ENCODE measurements at regions not wholly inside any gene's neighbourhood (a gene's known extent, or its start where the extent isn't known, plus 50 kb on each side); places are given as distances from the start of the nearest gene placed in this dataset.

GRCh38 chr12:30839643-30840220 is 85.0 kb upstream of the CAPRIN2 start:
- no peak for ATAC-seq
- Mint-ChIP-seq H3K4me1 (no peaks in the 10 kb centered on the region), H3K4me3 (no peak overlapping the region), H3K27ac (no peak overlapping the region), H3K9me3 (no peaks in the 10 kb centered on the region), H3K36me3 (no peaks in the 10 kb centered on the region), H3K27me3 (ENCODE audit: low read depth in 2 of 2) (peaks cover 19 to 20% of the 10 kb centered on the region in 2 donors)
- no peaks in the 10 kb centered on the region for H3K27me3 ChIP-seq (ENCODE audit: control insufficient read depth, insufficient read depth, low read length)
- DNase-seq: no peak
- intact Hi-C loops (cut with micrococcal nuclease): loop anchor here (10.0 kb wide), 1 partner anchor 395 kb away; no protein-coding TSS in a partner anchor
- TF ChIP-seq CTCF (IDR thresholded peaks at IDR 0.05): no peak
- 84% methylated on average over 6 of the region's 7 CpGs for WGBS (ENCODE audit: insufficient coverage)
- no peaks in the 10 kb centered on the region for H3K36me3 ChIP-seq (ENCODE audit: control insufficient read depth, insufficient read depth, low read length)
- H3K27ac ChIP-seq (ENCODE audit: low read length): no peak overlapping the region
- no peak overlapping the region for H3K4me3 ChIP-seq (ENCODE audit: low read length)
- no peaks in the 10 kb centered on the region for H3K9me3 ChIP-seq (ENCODE audit: control insufficient read depth, insufficient read depth, low read length)
- H3K4me1 ChIP-seq (ENCODE audit: control insufficient read depth, insufficient read depth, low read length): no peaks in the 10 kb centered on the region

- TF ChIP-seq CTCF (IDR thresholded peaks at IDR 0.05): no peak
- WGBS (ENCODE audit: insufficient coverage): 70% methylated on average over 5 of the region's 7 CpGs
- Mint-ChIP-seq H3K36me3 (no peaks in the 10 kb centered on the region), H3K9me3 (no peaks in the 10 kb centered on the region), H3K4me3 (no peak overlapping the region), H3K27me3 (ENCODE audit: low read depth in 2 of 2) (peaks cover 12 to 20% of the 10 kb centered on the region in 2 donors), H3K27ac (no peak overlapping the region), H3K4me1 (no peaks in the 10 kb centered on the region)
- intact Hi-C loops (cut with micrococcal nuclease): no loop called here
- no peaks in the 10 kb centered on the region for H3K36me3 ChIP-seq (ENCODE audit: control insufficient read depth, insufficient read depth, low read length)
- no peaks in the 10 kb centered on the region for H3K4me1 ChIP-seq (ENCODE audit: control insufficient read depth, insufficient read depth, low read length)
- H3K27me3 ChIP-seq (ENCODE audit: control insufficient read depth, insufficient read depth, low read length): no peaks in the 10 kb centered on the region
- H3K27ac ChIP-seq (ENCODE audit: low read length): no peak overlapping the region
- no peak for ATAC-seq
- no peak overlapping the region for H3K4me3 ChIP-seq (ENCODE audit: low read length)
- DNase-seq: no peak
- no peaks in the 10 kb centered on the region for H3K9me3 ChIP-seq (ENCODE audit: control insufficient read depth, insufficient read depth, low read length)
Observed at GRCh38 chr12:30837595-30837994, 82.8 kb upstream of the CAPRIN2 start.

- H3K36me3 ChIP-seq (ENCODE audit: control insufficient read depth, insufficient read depth, low read length): no peaks in the 10 kb centered on the region
- peaks cover 17 to 20% of the 10 kb centered on the region in 2 donors for H3K27me3 Mint-ChIP-seq (ENCODE audit: low read depth in 2 of 2)
- H3K4me3 Mint-ChIP-seq: no peak overlapping the region
- H3K36me3 Mint-ChIP-seq: no peaks in the 10 kb centered on the region
- intact Hi-C loops (cut with micrococcal nuclease): no loop called here
- ATAC-seq (no peak), DNase-seq (no peak)
- H3K4me3 ChIP-seq (ENCODE audit: low read length): no peak overlapping the region
- no peaks in the 10 kb centered on the region for H3K27me3 ChIP-seq (ENCODE audit: control insufficient read depth, insufficient read depth, low read length)
- H3K27ac Mint-ChIP-seq: no peak overlapping the region
- 75% methylated on average over 11 of the region's 12 CpGs for WGBS (ENCODE audit: insufficient coverage)
- no peak for TF ChIP-seq CTCF (IDR thresholded peaks at IDR 0.05)
- no peaks in the 10 kb centered on the region for H3K4me1 Mint-ChIP-seq
- H3K4me1 ChIP-seq (ENCODE audit: control insufficient read depth, insufficient read depth, low read length): no peaks in the 10 kb centered on the region
- no peaks in the 10 kb centered on the region for H3K9me3 ChIP-seq (ENCODE audit: control insufficient read depth, insufficient read depth, low read length)
- H3K9me3 Mint-ChIP-seq: no peaks in the 10 kb centered on the region
- H3K27ac ChIP-seq (ENCODE audit: low read length): no peak overlapping the region
Observed at GRCh38 chr12:30836656-30837445, 82.1 kb upstream of the CAPRIN2 start.

Measured in natural killer cell (primary cell).